Panc1 (cell line): ENCODE measurements at regions not wholly inside any gene's neighbourhood (a gene's known extent, or its start where the extent isn't known, plus 50 kb on each side); places are given as distances from the start of the nearest gene placed in this dataset.

Source experiments
- ATAC-seq: fragments of 200-7000 bp; cut with Tn5 transposase; 2 replicates; pipeline ENCODE4 v1.9.1; 2020; ENCODE audit warnings: mild to moderate bottlenecking, moderate library complexity
- BruUV-seq: library from RNA; stranded (reverse); fragments of 400-500 nt; replicated peaks from 2 replicates; lab custom pipeline; 2021; lab: Mats Ljungman, UMichigan
- CTCF ChIA-PET: fragments of 300-600 bp; sonication (Branson Sonifier 250); formaldehyde crosslinking; loops from one replicate; lab custom pipeline; 2022; ENCODE audit warnings: antibody characterized with exemption; lab: Charles Lee
- POLR2A ChIA-PET: fragments of 300-600 bp; sonication (Branson Sonifier 250); formaldehyde crosslinking; loops from one replicate; lab custom pipeline; 2022; ENCODE audit warnings: antibody characterized with exemption; lab: Charles Lee
- DNase-seq: peaks from one replicate; pipeline ENCODE4 v3.0.0-alpha.2; 2010; ENCODE audit warnings: low read depth, low spot score
- H3K27ac ChIP-seq: 2 replicates; pipeline ENCODE4 v1.5.1; 2011; ENCODE audit warnings: mild to moderate bottlenecking, low read length, inconsistent platforms
- H3K27me3 ChIP-seq: fragments of 200-500 bp; sonication (Bioruptor generic); 2 replicates; pipeline ENCODE4 v1.6.0; 2014; ENCODE audit warnings: low read length, inconsistent platforms; ENCODE audit not compliant: control insufficient read depth, insufficient read depth
- H3K36me3 ChIP-seq: fragments of 200-500 bp; sonication (Bioruptor generic); 2 replicates; pipeline ENCODE4 v1.5.1; 2014; ENCODE audit warnings: inconsistent platforms, mild to moderate bottlenecking, low read length, moderate library complexity; ENCODE audit not compliant: control insufficient read depth, insufficient read depth
- H3K4me1 ChIP-seq: 2 replicates; pipeline ENCODE4 v1.5.1; 2011; ENCODE audit warnings: inconsistent platforms, mild to moderate bottlenecking, low read length, moderate library complexity; ENCODE audit not compliant: control insufficient read depth, insufficient read depth
- H3K4me3 ChIP-seq, 2 experiments: 2 replicates each; pipeline ENCODE4 v1.5.1; 2011 to 2012; ENCODE audit warnings: low read depth in 2 of 2, low read length in 2 of 2, mild to moderate bottlenecking in 2 of 2, inconsistent platforms in 1 of 2, moderate library complexity in 1 of 2
- H3K9me3 ChIP-seq: fragments of 200-500 bp; sonication (Bioruptor generic); 2 replicates; pipeline ENCODE4 v1.5.1; 2014; ENCODE audit warnings: low read depth, mild to moderate bottlenecking, inconsistent platforms, low read length, moderate library complexity; ENCODE audit not compliant: control insufficient read depth, insufficient read depth
- CTCF ChIP-seq: fragments of 450-650 bp; IDR thresholded peaks from 2 replicates; pipeline ENCODE4 v1.5.1; 2017; ENCODE audit warnings: mild to moderate bottlenecking
- POLR2AphosphoS5 ChIP-seq: IDR thresholded peaks from 2 replicates; pipeline ENCODE4 v1.6.1; 2012; ENCODE audit warnings: mild to moderate bottlenecking, low read depth, low read length, moderate library complexity
- SIN3A ChIP-seq: IDR thresholded peaks from 2 replicates; pipeline ENCODE4 v1.6.1; 2012; ENCODE audit warnings: low read depth, mild to moderate bottlenecking, low read length, moderate library complexity, borderline replicate concordance; ENCODE audit not compliant: insufficient read depth
- TCF7L2 ChIP-seq: IDR thresholded peaks from 2 replicates; pipeline ENCODE4 v1.6.1; 2011; ENCODE audit warnings: mild to moderate bottlenecking, low read depth, low read length, inconsistent platforms
- in situ Hi-C: cut with HindIII; loops from 2 replicates; pipeline ENCODE4 v1.10.0; 2016; ENCODE audit warnings: low sequenced_read_pairs, low pct_unique_long_range_greater_than_20kb
- intact Hi-C: fragments of 100-400 bp; cut with micrococcal nuclease; formaldehyde crosslinking; loops from one replicate; pipeline ENCODE4 v1.10.0; 2022; ENCODE audit not compliant: unreplicated experiment
- TF ChIP-seq, protein P1 (sequence below), 2 experiments: IDR thresholded peaks; 2 replicates each; pipeline ENCODE4 v1.6.1; 2011 to 2012; ENCODE audit warnings: low read depth in 2 of 2, control low read depth in 1 of 2, low read length in 1 of 2, mild to moderate bottlenecking in 1 of 2, moderate library complexity in 1 of 2; ENCODE audit not compliant: insufficient read depth in 1 of 2

DNA sequence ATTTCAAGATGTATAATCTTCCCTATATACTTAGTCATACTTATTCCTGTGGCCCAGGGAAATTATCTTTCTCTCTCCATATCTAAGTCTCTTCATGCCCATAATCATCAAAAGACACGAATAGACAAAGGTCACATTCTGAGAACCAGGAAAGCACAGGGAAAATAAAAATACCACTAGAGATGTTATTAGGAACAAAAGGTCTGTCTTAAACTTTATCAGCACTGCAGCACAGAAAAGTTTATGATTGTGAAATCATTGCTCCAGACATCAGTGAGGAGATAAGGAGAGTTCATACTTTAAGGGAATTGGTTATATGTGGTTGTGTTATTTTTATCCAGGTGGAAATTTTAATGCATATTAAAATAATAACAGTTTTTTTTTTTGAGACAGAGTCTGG lies 974.6 kb upstream of the CELF2 start:
- ChIA-PET POLR2A (no interaction called here), CTCF (no interaction called here)
- no peak overlapping the region for H3K27ac ChIP-seq
- H3K27me3 ChIP-seq: no peaks in the 10 kb centered on the region
- intact Hi-C loops (no loop called here), in situ Hi-C loops (no loop called here)
- no peak for DNase-seq
- H3K36me3 ChIP-seq: no peaks in the 10 kb centered on the region
- TF ChIP-seq POLR2AphosphoS5 (no peak), TCF7L2 (no peak), CTCF (no peak), SIN3A (no peak)
- TF ChIP-seq, protein P1, sequence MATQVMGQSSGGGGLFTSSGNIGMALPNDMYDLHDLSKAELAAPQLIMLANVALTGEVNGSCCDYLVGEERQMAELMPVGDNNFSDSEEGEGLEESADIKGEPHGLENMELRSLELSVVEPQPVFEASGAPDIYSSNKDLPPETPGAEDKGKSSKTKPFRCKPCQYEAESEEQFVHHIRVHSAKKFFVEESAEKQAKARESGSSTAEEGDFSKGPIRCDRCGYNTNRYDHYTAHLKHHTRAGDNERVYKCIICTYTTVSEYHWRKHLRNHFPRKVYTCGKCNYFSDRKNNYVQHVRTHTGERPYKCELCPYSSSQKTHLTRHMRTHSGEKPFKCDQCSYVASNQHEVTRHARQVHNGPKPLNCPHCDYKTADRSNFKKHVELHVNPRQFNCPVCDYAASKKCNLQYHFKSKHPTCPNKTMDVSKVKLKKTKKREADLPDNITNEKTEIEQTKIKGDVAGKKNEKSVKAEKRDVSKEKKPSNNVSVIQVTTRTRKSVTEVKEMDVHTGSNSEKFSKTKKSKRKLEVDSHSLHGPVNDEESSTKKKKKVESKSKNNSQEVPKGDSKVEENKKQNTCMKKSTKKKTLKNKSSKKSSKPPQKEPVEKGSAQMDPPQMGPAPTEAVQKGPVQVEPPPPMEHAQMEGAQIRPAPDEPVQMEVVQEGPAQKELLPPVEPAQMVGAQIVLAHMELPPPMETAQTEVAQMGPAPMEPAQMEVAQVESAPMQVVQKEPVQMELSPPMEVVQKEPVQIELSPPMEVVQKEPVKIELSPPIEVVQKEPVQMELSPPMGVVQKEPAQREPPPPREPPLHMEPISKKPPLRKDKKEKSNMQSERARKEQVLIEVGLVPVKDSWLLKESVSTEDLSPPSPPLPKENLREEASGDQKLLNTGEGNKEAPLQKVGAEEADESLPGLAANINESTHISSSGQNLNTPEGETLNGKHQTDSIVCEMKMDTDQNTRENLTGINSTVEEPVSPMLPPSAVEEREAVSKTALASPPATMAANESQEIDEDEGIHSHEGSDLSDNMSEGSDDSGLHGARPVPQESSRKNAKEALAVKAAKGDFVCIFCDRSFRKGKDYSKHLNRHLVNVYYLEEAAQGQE (IDR thresholded peaks at IDR 0.05; ENCODE audit: insufficient read depth in 1 of 2, low read depth in 2 of 2, low read length in 1 of 2): no peak
- H3K4me3 ChIP-seq: no peak overlapping the region
- no peaks in the 10 kb centered on the region for H3K9me3 ChIP-seq
- H3K4me1 ChIP-seq: no peaks in the 10 kb centered on the region
- no peak for ATAC-seq
- no TSS peak for BruUV-seq

DNA sequence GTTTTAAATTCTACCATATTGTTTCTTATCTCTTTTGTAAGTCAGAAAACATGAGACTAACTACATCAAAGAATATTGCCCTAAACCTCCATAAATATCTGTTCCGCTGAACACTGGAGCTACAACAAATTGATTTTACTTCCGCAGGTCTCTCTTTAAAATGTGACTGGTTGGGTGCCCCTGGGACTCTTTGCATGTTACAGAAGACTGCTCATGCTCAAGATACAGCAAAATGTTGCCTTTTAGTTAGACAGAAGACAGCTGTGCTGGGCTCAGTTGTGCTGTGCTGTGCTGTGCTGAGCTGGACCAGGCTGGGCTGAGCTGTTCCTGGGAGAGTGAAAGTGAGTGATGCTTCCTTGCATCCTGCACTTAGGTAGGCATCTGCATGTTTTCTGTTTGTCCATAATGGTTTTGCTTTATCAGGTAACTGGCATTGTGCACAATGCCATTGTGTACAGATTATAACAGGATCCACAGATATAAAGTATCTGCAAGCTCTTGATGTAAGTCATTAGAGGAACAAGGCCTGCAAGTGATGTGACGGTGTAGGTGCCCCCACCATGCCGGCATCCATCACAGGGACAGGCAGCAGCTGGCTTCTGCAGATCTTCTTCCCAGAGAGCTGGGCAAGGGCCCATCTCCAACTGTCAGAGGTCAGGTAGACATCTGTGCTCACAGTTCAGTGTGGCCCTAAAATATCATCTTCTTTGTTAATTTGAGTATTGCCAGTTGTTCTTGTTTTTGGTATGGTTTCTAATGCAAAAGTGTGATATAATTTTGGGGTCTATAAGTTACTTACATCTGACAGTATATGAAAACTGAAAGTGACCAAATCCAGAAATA lies 972.5 kb upstream of the CELF2 start:
- TF ChIP-seq SIN3A: no peak
- TF ChIP-seq CTCF: no peak
- TF ChIP-seq, protein P1 (IDR thresholded peaks at IDR 0.05; ENCODE audit: insufficient read depth in 1 of 2, low read depth in 2 of 2, low read length in 1 of 2): no peak
- no peak for TF ChIP-seq TCF7L2
- no peak for TF ChIP-seq POLR2AphosphoS5
- in situ Hi-C loops: no loop called here
- DNase-seq: no peak

More for the DNA sequence above, 972.5 kb upstream of the CELF2 start:
- Histone ChIP-seq H3K9me3 (no peaks in the 10 kb centered on the region), H3K27me3 (no peaks in the 10 kb centered on the region), H3K36me3 (no peaks in the 10 kb centered on the region), H3K4me3 (no peak overlapping the region), H3K4me1 (no peaks in the 10 kb centered on the region), H3K27ac (no peak overlapping the region)
- ChIA-PET POLR2A (no interaction called here), CTCF (no interaction called here)
- ATAC-seq: no peak
- no TSS peak for BruUV-seq
- intact Hi-C loops: no loop called here
